EH (cell line): ENCODE measurements at regions not wholly inside any gene's neighbourhood (a gene's known extent, or its start where the extent isn't known, plus 50 kb on each side); places are given as distances from the start of the nearest gene placed in this dataset.
A peak's percentile ranks its signal among the peaks of the same experiment; 100 is the strongest.

ENCODE experiments used
- DNase-seq: peaks from one replicate; pipeline ENCODE4 v3.0.0-alpha.2; 2015; ENCODE audit warnings: low read depth

DNA sequence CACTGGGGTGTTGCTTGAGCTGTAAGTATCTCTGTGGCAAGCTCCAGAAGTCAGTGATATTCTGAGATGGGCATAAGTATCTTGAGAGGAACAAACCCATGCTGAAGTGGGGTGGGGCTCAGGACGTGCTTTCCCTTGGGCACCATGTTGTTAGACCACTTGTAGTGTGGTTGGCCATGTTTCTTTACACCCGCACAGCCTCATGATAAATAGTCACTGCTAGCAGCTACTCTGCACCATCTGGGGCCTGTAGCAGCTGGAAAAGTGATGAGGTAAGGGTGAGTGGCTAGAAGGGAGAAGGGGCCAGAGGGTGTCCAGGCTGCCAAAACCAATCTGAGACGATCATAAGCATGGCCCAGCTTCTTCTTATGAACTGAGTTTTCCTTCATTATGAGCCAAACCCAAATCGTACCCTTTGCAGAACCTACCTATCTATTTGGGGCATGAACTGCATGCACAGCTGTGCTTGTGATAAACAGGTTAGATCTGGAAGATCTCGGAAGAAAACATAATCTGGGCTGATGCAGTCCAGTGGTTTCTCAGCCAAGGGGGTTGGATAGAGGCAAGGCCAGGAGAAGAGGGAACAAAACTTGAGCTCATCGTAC lies 91.9 kb upstream of the IRF2BP2 start:
- DNase-seq = no peak

DNA sequence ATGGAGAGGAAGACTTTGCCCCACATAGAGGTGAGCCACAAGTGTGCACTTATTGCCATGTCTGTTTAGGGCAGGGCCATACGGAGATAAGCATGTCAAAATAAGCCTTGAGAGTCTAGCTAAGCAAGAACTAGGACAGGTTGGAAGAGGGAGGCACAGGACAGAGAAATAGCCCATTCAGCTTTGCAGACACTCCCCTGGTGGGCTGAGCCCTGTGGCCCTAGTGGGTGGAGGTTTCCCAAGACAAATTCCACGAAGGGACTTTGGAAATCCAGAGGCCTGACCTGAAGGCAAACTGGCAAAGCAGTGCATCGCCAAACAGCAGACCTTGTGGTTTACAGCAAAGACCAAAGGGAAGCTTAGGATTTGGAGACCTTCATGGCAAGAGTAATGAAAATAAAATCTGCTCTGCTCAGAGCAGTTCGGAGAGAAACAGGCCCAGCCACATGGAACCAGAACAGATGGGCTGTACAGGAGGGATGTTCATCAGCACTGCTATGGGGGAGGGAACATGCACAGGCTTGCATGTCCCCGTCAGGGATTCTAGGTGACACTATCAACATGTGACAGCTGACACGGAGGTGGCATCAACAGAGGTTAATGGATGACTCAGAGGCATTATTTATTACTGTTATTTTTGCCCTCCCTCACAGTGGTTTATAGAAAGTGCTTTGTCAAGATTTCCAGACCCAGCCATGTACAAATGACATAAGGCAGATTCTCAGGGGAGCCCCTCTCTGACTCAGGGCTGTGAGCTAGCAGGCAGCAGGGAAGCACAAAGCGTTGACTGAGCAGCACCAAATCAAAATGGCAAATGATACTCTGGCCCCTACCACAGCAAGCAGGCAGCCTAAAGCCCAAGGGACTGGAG lies 90.1 kb upstream of the IRF2BP2 start:
- peak; percentile 69 for DNase-seq

DNA sequence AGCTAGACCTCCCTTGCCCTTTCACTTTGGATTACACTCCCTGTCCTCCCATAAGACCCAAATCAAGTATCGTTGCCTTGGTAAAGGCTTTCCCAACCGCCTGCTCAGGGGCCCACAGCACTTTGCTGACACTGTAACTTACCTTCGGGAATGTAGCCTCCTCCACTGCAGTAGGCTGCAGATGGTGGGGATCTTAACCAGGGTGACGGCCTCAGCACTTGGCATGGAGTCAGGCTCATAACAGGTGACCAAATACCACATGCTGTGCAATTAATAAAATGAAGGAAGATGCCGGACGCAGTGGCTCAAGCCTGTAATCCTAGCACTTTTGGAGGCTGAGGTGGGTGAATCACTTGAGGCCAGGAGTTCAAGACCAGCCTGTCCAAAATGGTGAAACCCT lies 88.7 kb upstream of the IRF2BP2 start:
- DNase-seq = no peak

DNA sequence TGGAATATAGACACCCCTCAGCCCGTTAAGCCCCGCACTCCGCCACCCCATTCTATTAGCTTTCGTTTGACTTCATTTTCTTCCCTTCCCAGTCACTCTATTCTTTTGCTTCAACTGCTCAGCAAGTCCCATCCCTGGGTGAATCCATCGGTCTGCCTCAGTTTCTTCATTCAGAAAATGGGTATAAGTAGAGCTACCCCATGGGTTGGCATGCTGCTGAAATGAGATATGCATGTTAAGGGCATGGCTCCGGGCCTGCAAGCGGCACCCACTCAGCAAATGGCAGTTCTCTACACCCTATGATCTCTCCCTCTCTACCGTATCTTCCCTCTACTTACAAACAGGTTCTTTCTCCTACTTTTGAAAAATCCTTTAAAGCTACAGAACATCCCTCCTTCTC lies 87.8 kb upstream of the IRF2BP2 start:
- no peak for DNase-seq

DNA sequence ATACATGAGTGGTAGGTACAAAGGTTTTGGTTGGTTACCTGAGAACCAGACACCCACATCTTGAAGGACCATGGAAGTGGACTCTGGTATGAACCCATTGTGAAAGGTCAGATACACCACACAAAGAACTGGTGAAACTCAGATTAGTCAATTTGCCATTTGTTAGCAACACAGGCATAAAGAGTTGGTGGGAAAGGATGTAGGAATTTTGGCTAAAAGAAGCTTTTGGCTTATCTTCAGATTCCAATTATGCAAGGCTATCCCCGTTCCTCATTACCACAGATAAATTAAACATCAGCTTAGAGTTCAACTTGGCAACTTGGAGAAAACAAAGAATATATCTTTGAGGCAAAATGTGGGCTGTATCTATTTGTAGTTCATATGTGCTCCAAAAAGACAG lies 87.0 kb upstream of the IRF2BP2 start:
- DNase-seq = peak; percentile 70

DNA sequence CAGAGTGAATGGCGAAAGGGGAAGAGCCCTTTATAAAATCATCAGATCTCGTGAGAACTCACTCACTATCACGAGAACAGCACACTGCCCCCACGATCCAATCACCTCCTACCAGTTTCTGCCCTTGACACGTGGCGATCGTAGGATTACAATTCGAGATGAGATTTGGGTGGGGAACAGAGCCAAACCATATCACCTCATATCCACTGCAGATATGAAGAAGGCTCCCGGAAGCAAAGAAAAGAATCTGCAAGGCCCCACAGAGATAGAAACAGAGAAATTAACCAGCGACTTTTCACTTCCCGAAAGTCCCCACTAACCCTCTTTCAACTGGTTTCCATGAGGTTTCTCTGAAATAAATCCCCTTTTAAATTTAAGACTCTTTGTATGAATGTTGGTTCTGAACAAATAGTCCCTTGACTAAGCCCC lies 86.2 kb upstream of the IRF2BP2 start:
- DNase-seq = no peak

DNA sequence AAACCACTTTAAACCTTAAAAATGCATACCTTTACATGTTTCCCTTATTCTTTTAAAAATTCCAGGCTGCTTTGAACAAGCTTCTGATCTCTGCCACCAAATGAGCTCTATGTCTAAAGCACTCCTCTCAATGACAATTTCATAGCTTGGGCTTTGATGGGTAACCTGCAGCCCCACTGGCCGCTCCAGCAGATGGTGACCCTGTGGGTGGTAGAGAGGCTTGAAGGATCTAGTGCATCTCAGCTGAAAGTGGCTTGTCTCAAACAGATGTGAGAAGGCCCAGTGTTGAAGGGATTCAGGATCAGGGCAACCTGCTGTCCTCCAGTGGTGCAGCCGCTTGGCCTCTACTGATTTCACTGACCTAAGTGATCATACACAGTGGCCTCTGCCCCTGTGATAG lies 84.7 kb upstream of the IRF2BP2 start:
- DNase-seq = no peak

DNA sequence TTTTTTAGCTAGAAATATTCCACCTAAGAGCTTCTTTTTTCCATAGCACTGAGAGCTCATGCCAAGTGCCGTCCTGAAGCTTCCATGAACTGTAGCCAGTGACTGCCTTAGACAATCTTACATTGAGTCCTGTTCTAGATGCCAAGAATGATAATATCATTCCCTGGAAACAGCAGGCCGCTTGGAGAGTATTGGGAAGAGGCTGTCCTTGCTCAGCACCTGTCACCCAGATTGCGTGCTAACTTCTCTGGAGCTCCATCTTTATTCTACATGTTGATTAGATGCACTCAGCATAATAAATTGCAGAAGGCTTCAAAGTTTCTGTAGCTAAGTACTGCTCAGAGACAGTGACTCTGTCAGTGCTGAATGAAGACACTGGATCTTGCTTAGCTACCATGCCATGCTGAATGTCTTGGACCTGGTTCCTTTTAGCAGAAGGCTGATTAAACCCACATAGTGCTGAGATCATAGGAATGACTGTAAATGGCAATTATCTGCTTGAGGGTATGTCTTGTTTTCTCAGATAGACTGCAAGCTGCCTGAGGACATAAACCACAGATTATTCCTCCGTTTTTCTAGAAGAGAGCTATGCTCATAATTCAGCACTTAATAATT lies 83.1 kb upstream of the IRF2BP2 start:
- no peak for DNase-seq

DNA sequence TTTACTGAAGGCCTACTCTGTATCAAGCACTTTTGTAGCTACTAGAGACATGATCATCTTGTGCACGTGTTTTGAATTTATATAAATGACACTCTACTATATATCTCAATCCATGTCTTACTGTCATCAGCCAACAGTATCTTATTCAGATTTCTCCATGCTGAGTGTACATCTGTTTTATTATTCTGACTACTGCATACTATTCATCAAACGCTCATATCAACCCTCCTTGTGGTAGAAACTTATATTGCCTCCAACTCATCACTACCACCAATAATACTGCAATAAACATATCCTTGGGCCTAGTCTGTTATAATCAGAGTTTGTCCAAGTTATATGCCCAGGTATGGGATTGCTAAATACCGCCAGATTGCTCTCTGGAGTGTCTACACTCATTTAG lies 81.6 kb upstream of the IRF2BP2 start:
- peak; percentile 30 for DNase-seq

DNA sequence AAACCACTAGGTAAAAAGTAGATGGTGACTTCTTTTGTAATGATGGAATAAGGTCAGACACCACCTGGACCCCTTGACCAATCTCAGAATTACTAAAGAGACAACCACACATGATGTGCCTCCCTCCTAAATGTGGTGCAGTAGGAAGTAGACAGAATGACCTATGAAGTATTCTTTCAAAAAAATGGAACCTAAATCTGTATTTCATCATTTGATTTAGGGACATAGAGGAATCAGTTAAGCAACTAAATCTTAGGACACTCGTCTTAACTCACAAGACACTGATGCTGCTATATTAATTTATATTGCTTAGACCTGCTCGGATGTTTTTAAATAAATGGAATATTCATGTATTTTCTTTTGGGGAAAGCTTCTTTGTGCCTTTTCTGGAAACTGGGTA lies 80.9 kb upstream of the IRF2BP2 start:
- DNase-seq = no peak

DNA sequence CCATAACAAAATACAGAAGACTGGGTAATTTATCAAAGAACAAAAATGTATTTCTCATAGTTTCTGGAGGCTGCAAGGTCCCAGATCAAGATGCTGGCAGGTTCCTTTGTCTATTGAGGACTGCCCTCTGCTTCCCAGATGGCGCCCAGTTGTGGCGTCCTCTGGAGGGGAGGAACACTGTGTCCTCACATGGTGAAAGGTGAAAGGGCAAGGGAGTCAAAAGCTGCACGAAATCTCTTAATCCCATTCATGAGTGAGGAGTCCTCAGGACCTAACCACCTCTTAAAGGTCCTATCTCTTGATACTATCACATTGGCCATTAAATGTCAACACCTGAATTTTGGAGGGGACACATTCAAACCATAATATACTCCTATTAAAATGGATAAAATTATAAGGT lies 79.3 kb upstream of the IRF2BP2 start:
- DNase-seq = no peak

DNA sequence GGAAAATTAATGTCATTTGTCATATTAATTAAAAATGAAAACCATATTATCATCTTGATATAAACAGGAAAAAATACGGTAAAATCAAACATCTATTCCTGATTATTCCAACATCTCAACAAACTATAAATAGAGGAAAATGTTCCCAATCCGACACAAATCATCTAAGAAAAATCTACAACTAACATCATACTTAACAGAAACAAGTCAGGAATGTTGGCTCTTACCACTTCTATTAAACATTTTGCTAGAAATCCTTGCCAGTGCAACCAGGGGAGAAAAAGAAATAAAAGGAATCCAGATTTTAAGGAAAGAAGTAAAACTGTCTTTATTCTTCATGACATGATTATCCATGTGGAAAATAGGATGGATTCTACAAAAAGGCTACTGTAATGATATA lies 77.0 kb upstream of the IRF2BP2 start:
- no peak for DNase-seq

DNA sequence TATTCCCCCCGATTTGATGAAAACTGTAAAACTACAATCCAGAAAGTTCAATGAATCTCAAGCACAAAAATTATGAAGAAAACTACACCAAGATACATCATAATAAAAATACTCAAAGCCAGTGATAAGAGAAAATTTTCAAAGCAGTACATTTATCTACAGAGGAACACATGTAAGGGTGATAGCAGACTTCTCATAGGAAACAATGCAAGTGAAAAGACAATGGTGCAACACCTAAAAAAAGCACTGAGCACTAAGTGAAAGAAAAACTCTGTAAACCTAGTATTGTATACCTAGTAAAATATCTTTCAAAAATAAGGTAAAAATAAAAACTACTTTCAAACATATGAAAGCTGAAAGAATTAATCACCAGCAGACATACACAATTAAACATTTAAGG lies 76.1 kb upstream of the IRF2BP2 start:
- DNase-seq = no peak

DNA sequence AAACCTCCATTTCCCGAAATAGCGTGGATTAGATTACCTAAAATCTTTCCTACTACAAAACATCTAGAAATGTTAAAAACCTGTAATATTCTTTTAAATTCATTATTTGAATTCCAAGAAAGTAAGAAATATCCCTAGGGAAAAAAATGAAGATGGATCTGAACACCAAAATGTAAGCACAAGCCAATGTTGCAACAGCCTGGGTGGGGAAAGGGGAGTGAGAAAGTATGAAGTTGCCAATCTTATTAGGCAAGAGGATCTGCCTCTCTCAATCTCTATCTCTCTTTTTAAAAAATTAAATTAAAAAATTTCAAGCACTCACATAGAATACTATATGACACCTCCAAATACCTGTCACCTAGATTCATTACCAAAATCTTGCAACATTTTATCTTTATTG lies 74.9 kb upstream of the IRF2BP2 start:
- no peak for DNase-seq

DNA sequence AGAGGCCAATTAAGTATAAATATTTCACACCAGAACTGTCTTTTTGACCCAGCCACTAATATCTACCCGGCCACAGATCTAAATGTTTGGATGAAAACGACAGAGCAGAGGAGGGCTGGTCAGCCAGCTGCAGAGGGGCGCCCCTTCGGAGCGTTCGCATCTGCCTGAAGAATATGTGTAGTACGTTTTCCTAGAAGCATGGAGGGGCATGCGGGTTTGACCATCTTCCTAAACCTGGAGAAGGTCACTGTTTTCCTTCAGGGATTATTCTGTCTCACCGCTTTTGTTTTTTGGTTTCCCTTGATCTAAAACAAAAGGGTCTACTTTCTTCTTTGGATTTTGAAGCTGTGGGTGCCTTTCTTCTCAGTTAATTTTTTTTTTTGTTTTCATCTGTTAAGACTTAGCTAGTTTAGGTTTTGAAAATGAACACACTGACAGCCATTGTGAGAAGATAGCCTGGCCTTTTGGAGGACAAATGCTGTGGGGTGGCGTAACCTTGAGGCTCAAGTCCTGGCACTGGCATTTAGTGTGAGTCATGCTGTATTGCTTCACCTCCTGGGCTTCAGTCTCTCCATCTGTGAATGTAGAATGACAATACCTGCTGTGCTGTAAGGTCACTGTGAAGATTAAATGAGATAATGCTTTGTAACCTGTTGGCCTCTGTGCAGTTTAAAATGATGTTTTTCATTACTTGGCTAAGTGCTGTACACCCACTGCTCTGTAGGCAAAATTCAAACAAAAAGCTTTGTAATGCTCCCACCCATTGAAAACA lies 74.1 kb upstream of the IRF2BP2 start:
- DNase-seq = peak; percentile 71

DNA sequence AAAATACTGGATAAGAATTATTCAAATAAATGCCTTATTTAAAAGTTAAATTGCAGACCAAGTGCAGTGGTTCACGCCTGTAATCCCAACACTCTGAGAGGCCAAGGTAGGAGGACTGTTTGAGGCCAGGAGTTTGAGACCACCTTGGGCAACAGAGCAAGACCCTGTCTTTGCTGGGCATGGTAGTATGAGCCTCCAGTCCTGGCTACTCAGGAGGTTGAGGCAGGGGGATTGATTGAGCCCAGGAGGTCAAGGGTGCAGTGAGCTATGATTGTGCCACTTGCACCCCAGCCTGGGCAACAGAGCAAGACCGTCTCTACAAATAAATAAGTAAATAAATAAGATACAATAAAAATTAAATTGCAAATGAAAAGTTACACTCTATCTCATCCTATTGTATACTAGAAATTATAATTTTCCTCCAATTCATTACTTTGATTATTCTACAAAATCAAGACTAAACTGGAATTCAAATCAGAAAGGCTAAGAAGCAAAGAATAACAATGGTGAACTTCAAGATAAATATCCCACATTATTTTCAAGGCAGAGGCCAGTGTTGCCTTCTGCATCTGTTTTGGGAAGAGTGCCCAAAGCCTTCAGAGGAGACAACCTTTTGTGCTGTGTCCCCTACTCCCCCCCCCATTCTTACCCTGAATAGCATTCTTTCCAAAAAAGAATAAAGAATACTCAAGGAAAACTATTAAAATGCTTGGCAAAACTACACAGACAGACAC lies 73.3 kb upstream of the IRF2BP2 start:
- DNase-seq = no peak

DNA sequence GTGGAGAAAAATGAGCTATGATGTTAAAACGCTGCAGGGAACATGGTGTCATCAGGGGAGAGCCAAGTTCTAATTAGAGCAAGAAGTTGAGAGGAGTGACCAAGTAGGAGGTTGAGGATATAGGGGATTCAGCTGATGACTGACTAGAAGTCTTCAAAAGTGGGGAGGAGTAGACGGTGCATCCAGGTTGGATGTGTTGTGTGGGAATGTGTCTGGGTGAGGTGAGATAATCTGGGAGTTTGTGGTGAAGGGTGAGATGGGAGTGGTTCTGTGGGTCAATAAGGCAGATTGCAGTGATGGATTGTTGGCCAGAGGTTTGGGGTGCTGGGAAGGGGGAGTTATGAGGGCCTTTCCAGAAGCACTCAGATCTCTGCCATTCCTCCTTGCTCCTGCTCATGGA lies 72.0 kb upstream of the IRF2BP2 start:
- DNase-seq = no peak

DNA sequence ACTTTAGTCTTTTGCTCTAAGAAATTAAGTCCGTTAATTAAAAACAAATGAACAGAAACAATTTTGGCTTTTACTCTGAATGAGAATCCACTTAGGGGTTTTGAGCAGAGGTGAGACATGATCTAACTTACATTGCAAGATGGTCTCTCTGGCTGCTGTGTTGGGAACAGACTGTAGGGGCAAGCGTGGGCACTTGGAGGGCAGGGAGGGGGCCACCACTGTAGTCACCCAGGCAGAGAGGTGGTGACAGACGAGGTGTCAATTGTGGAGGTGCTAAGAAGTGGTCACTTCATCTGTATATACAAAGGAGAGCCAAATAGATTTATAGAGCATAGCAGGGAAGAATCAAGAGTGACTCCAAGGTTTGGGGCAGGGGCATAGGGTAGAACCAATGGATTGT lies 71.1 kb upstream of the IRF2BP2 start:
- no peak for DNase-seq

DNA sequence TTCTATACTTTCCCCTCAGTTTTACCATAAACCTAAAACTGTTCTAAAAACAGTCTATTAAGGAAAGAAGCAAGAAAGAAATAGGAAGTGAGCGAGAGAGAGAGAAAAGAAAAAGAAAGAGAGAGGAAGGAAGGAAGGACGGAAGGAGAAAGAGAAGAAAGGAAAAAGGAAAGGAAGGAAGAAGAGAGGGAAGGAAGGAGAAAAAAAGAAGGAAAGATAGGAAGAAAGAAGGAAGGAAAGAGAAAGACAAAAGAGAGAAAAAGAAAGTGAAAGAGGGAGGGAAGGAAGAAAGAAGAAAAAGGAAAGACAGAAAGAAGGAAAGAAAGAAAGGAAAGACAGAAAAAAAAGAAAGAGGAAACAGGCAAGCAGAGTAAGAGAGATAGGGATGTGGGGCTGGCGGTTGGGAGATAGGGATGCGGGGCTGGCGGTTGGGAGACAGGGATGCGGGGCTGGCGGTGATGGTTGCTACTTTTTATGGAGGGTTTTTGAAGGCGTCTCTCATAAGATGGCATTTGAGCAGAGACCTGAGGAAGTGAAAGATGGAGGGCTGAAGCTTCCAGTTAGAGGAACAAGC lies 70.4 kb upstream of the IRF2BP2 start:
- DNase-seq = no peak

DNA sequence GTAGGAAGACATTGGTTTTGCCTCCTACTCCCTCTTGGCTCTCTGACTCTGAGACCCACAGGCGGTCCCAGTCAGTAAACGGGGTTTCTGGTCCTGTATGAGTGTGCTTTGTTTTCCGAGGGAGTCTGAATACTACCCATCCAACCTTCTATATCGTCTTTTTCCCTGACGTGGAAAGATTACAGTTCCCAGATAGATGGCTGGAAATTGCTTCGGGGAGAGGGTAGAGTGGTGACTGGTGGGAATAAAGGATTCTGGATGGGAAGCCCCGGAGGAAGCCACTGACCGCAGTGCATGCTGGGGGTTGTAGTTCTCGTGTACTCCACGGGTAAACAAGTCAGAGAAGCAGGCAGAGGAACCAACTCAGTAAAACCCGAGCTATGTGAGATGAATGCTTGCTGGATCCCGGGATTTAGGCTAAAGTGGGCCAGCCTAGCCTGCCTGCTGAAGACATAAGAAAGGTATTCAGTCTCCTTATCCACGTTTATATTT lies 66.2 kb upstream of the IRF2BP2 start:
- DNase-seq = peak; percentile 78

DNA sequence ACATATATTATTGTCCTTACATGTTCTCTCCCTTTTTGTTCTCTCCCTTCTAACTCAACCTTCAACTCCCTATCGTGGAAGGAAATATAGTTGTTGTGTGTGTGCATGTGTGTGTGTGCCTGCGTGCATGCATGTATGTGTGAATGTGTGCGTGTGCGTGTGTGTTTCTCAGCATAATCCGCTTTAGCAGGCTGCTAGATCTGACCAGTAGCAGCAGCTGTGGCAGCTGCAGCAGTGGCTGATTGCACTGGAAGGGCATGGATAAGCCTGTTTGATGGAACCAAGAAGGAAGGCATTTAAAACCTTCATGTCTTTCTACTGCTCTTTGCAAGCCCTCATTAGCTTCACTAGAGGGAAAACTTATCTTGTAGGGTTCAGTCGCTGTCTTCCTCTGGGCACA lies 65.6 kb upstream of the IRF2BP2 start:
- no peak for DNase-seq
